Caco-2 (cell line): ENCODE measurements at regions not wholly inside any gene's neighbourhood (a gene's known extent, or its start where the extent isn't known, plus 50 kb on each side); places are given as distances from the start of the nearest gene placed in this dataset.
A peak's percentile ranks its signal among the peaks of the same experiment; 100 is the strongest.
"Not testable (repeated sequence)": the region's sequence is repeated elsewhere in the genome, so short reads cannot be mapped to it uniquely, and the experiment has no call there.

ENCODE experiments used
- BruUV-seq: library from RNA; stranded (reverse); fragments of 400-500 nt; replicated peaks from 2 replicates; lab custom pipeline; 2021; lab: Mats Ljungman, UMichigan
- CTCF ChIA-PET: fragments of 300-600 bp; sonication (Branson Sonifier 250); formaldehyde crosslinking; loops from one replicate; lab custom pipeline; 2022; ENCODE audit warnings: antibody characterized with exemption; lab: Charles Lee
- POLR2A ChIA-PET: fragments of 300-600 bp; sonication (Branson Sonifier 250); formaldehyde crosslinking; loops from one replicate; lab custom pipeline; 2022; ENCODE audit warnings: antibody characterized with exemption; lab: Charles Lee
- DNase-seq, 2 experiments: peaks; one replicate each; pipeline versions ENCODE4 v3.0.0 to v3.0.0-alpha.2; 2020 to 2022
- H3K27me3 ChIP-seq: replicated peaks from 2 replicates; pipeline ENCODE4 v1.6.0; 2011; ENCODE audit warnings: low read length; ENCODE audit not compliant: control insufficient read depth, insufficient read depth
- H3K36me3 ChIP-seq: 2 replicates; pipeline ENCODE4 v1.5.1; 2011; ENCODE audit warnings: low read length; ENCODE audit not compliant: control insufficient read depth, insufficient read depth
- H3K4me1 ChIP-seq: fragments of 250-450 bp; sonication (Bioruptor Pico); 2 replicates; pipeline ENCODE4 v1.5.1; 2020; ENCODE audit warnings: mild to moderate bottlenecking
- H3K4me3 ChIP-seq: 2 replicates; pipeline ENCODE4 v1.5.1; 2011; ENCODE audit warnings: low read depth, mild to moderate bottlenecking, control low read depth, low read length
- H3K9me3 ChIP-seq: fragments of 250-450 bp; sonication (Bioruptor Pico); 2 replicates; pipeline ENCODE4 v1.5.1; 2020; ENCODE audit warnings: mild to moderate bottlenecking, moderate library complexity
- H3K27ac Mint-ChIP-seq: one replicate; pipeline ENCODE4 v1.8.0; 2022; ENCODE audit warnings: mixed read lengths; ENCODE audit not compliant: unreplicated experiment
- H3K27me3 Mint-ChIP-seq: one replicate; pipeline ENCODE4 v1.8.0; 2022; ENCODE audit warnings: mixed read lengths; ENCODE audit not compliant: insufficient read depth, unreplicated experiment
- H3K36me3 Mint-ChIP-seq: one replicate; pipeline ENCODE4 v1.8.0; 2022; ENCODE audit warnings: mild to moderate bottlenecking, mixed read lengths; ENCODE audit not compliant: insufficient read depth, unreplicated experiment
- H3K4me1 Mint-ChIP-seq: one replicate; pipeline ENCODE4 v1.8.0; 2022; ENCODE audit warnings: low read depth, mixed read lengths; ENCODE audit not compliant: unreplicated experiment
- H3K4me3 Mint-ChIP-seq: one replicate; pipeline ENCODE4 v1.8.0; 2022; ENCODE audit warnings: mild to moderate bottlenecking, moderate library complexity, mixed read lengths; ENCODE audit not compliant: unreplicated experiment
- H3K9me3 Mint-ChIP-seq: one replicate; pipeline ENCODE4 v1.8.0; 2022; ENCODE audit warnings: mixed read lengths; ENCODE audit not compliant: unreplicated experiment
- CTCF ChIP-seq, 2 experiments: fragments of 200-600 bp in 1 of 2; IDR thresholded peaks; 1 replicate in 1 of 2; 2 replicates in 1 of 2; pipeline versions ENCODE4 v1.5.1 to v1.8.0; 2011 to 2022; ENCODE audit warnings: antibody characterized with exemption in 1 of 2, control low read depth in 1 of 2, inconsistent platforms in 1 of 2, low read depth in 1 of 2, low read length in 1 of 2, mild to moderate bottlenecking in 1 of 2, moderate library complexity in 1 of 2; ENCODE audit not compliant: insufficient read depth in 1 of 2, severe bottlenecking in 1 of 2, unreplicated experiment in 1 of 2
- intact Hi-C: fragments of 100-400 bp; cut with micrococcal nuclease; formaldehyde crosslinking; loops from one replicate; pipeline ENCODE4 v1.10.0; 2022; ENCODE audit not compliant: unreplicated experiment

GRCh38 chr3:63132461-63133250 lies 145.5 kb upstream of the SYNPR start:
- Mint-ChIP-seq H3K27me3 (no peaks in the 10 kb centered on the region), H3K27ac (no peak overlapping the region), H3K4me3 (no peak overlapping the region), H3K36me3 (no peaks in the 10 kb centered on the region), H3K9me3 (no peaks in the 10 kb centered on the region), H3K4me1 (no peaks in the 10 kb centered on the region)
- H3K36me3 ChIP-seq: no peaks in the 10 kb centered on the region
- no peak overlapping the region for H3K4me3 ChIP-seq
- CTCF ChIA-PET: no interaction called here
- H3K9me3 ChIP-seq: no peaks in the 10 kb centered on the region
- intact Hi-C loops: no loop called here
- DNase-seq: no peak
- POLR2A ChIA-PET: no interaction called here
- peaks cover 14% of the 10 kb centered on the region for H3K4me1 ChIP-seq
- H3K27me3 ChIP-seq: no peaks in the 10 kb centered on the region
- BruUV-seq: no TSS peak
- TF ChIP-seq CTCF (IDR thresholded peaks at IDR 0.05; ENCODE audit: insufficient read depth in 1 of 2, low read depth in 1 of 2, low read length in 1 of 2, severe bottlenecking in 1 of 2, unreplicated experiment in 1 of 2): no peak

- DNase-seq: peak in 1 of 2 experiments; percentile 3
- H3K9me3 Mint-ChIP-seq: no peaks in the 10 kb centered on the region
- no peak for TF ChIP-seq CTCF (IDR thresholded peaks at IDR 0.05; ENCODE audit: insufficient read depth in 1 of 2, low read depth in 1 of 2, low read length in 1 of 2, severe bottlenecking in 1 of 2, unreplicated experiment in 1 of 2)
- peak overlapping the region; percentile 96 for H3K4me3 Mint-ChIP-seq
- H3K9me3 ChIP-seq: no peaks in the 10 kb centered on the region
- H3K4me1 Mint-ChIP-seq: no peaks in the 10 kb centered on the region
- H3K4me3 ChIP-seq: peak overlapping the region; percentile 30
- intact Hi-C loops: no loop called here
- no TSS peak for BruUV-seq
- H3K27me3 ChIP-seq: no peaks in the 10 kb centered on the region
- H3K36me3 ChIP-seq: no peaks in the 10 kb centered on the region
- no peaks in the 10 kb centered on the region for H3K27me3 Mint-ChIP-seq
- CTCF ChIA-PET: no interaction called here
- POLR2A ChIA-PET: no interaction called here
- peaks cover 14% of the 10 kb centered on the region for H3K4me1 ChIP-seq
- no peaks in the 10 kb centered on the region for H3K36me3 Mint-ChIP-seq
- peak overlapping the region; percentile 97 for H3K27ac Mint-ChIP-seq
These were observed 142.7 kb upstream of the SYNPR start for GRCh38 chr3:63135367-63135766.

GRCh38 chr3:63136249-63136648 lies 141.9 kb upstream of the SYNPR start:
- peak; percentile 63 to 82 for DNase-seq
- H3K4me3 ChIP-seq: peak overlapping the region; percentile 30
- peaks cover 14% of the 10 kb centered on the region for H3K4me1 ChIP-seq
- Mint-ChIP-seq H3K4me3 (peak overlapping the region; percentile 96), H3K27ac (peak overlapping the region; percentile 97)
- H3K9me3 ChIP-seq, CTCF ChIA-PET, H3K36me3 ChIP-seq, intact Hi-C loops, BruUV-seq, H3K27me3 ChIP-seq, H3K27me3 Mint-ChIP-seq, H3K36me3 Mint-ChIP-seq, H3K4me1 Mint-ChIP-seq, H3K9me3 Mint-ChIP-seq, POLR2A ChIA-PET: not testable (repeated sequence)
